PC-9 (cell line): ENCODE measurements at regions not wholly inside any gene's neighbourhood (a gene's known extent, or its start where the extent isn't known, plus 50 kb on each side); places are given as distances from the start of the nearest gene placed in this dataset.

Experiments used
- BruUV-seq: library from RNA; stranded (reverse); fragments of 400-500 nt; replicated peaks from 2 replicates; lab custom pipeline; 2021; lab: Mats Ljungman, UMichigan
- CTCF ChIA-PET: fragments of 300-600 bp; sonication (Branson Sonifier 250); formaldehyde crosslinking; loops from one replicate; lab custom pipeline; 2022; ENCODE audit warnings: antibody characterized with exemption; lab: Charles Lee
- POLR2A ChIA-PET: fragments of 300-600 bp; sonication (Branson Sonifier 250); formaldehyde crosslinking; loops from one replicate; lab custom pipeline; 2022; ENCODE audit warnings: antibody characterized with exemption; ENCODE audit not compliant: unreplicated experiment; lab: Charles Lee
- DNase-seq, 2 experiments: peaks; one replicate each; pipeline versions ENCODE4 v3.0.0 to v3.0.0-alpha.2; 2015 to 2022; ENCODE audit warnings: mixed read lengths in 1 of 2
- H2AFZ ChIP-seq: fragments of 200-600 bp; sonication (generic); 2 replicates; pipeline ENCODE4 v1.8.1; 2017; ENCODE audit warnings: antibody characterized with exemption
- H3F3A ChIP-seq: fragments of 200-600 bp; sonication (generic); 2 replicates; pipeline ENCODE4 v1.8.1; 2017; ENCODE audit warnings: antibody characterized with exemption, mild to moderate bottlenecking, low read depth; ENCODE audit not compliant: insufficient read depth
- H3K27ac ChIP-seq: fragments of 200-600 bp; sonication (generic); 2 replicates; pipeline ENCODE4 v1.6.1; 2016; ENCODE audit warnings: mixed run types
- H3K27me3 ChIP-seq: fragments of 200-600 bp; sonication (generic); 2 replicates; pipeline ENCODE4 v1.6.1; 2016; ENCODE audit warnings: low read depth, mixed run types; ENCODE audit not compliant: insufficient read depth
- H3K36me3 ChIP-seq: fragments of 200-600 bp; sonication (generic); 2 replicates; pipeline ENCODE4 v1.6.1; 2016; ENCODE audit warnings: low read depth, mixed run types
- H3K4me1 ChIP-seq: fragments of 200-600 bp; sonication (generic); replicated peaks from 2 replicates; pipeline ENCODE4 v1.6.1; 2016; ENCODE audit warnings: mixed run types; ENCODE audit not compliant: insufficient read depth
- H3K4me2 ChIP-seq: fragments of 200-600 bp; sonication (generic); 2 replicates; pipeline ENCODE4 v1.6.1; 2017; ENCODE audit warnings: mixed run types
- H3K4me3 ChIP-seq: fragments of 200-600 bp; sonication (generic); 2 replicates; pipeline ENCODE4 v1.6.1; 2016; ENCODE audit warnings: mixed run types
- H3K79me2 ChIP-seq: fragments of 200-600 bp; sonication (generic); 2 replicates; pipeline ENCODE4 v1.6.1; 2017; ENCODE audit warnings: low read depth, mixed run types
- H3K9me2 ChIP-seq: fragments of 200-600 bp; sonication (generic); 2 replicates; pipeline ENCODE4 v1.8.1; 2017; ENCODE audit warnings: mild to moderate bottlenecking; ENCODE audit not compliant: insufficient read depth
- H3K9me3 ChIP-seq: fragments of 200-600 bp; sonication (generic); 2 replicates; pipeline ENCODE4 v1.8.1; 2016; ENCODE audit warnings: low read depth; ENCODE audit not compliant: insufficient read depth
- H4K20me1 ChIP-seq: fragments of 200-600 bp; sonication (generic); 2 replicates; pipeline ENCODE4 v1.8.1; 2017; ENCODE audit not compliant: insufficient read depth
- EZH2 ChIP-seq: fragments of 200-600 bp; sonication (generic); IDR thresholded peaks from 2 replicates; pipeline ENCODE4 v1.8.0; 2017; ENCODE audit warnings: antibody characterized with exemption, low read depth
- intact Hi-C: fragments of 100-400 bp; cut with micrococcal nuclease; formaldehyde crosslinking; loops from one replicate; pipeline ENCODE4 v1.10.0; 2022; ENCODE audit not compliant: unreplicated experiment
- TF ChIP-seq, protein P1 (sequence below): fragments of 200-600 bp; sonication (generic); conservative IDR thresholded peaks from 2 replicates; pipeline ENCODE4 v1.6.1; 2017; ENCODE audit warnings: mixed run types, antibody characterized with exemption, mild to moderate bottlenecking, moderate library complexity

- H3K36me3 ChIP-seq = no peaks in the 10 kb centered on the region
- H3K9me3 ChIP-seq = no peaks in the 10 kb centered on the region
- H3K27me3 ChIP-seq = peaks cover 11% of the 10 kb centered on the region; the same call in 1 of the 2 replicates
- ChIA-PET POLR2A (no interaction called here), CTCF (interaction anchor here (0.7 kb wide), 1 partner anchor 226 kb away, joined by 3 read pairs; no protein-coding TSS in a partner anchor)
- H3K4me2 ChIP-seq = no peak overlapping the region
- no peak overlapping the region for H2AFZ ChIP-seq
- intact Hi-C loops = no loop called here
- no peaks in the 10 kb centered on the region for H3K9me2 ChIP-seq
- BruUV-seq = no TSS peak
- DNase-seq = no peak
- TF ChIP-seq EZH2 = no peak
- TF ChIP-seq, protein P1, sequence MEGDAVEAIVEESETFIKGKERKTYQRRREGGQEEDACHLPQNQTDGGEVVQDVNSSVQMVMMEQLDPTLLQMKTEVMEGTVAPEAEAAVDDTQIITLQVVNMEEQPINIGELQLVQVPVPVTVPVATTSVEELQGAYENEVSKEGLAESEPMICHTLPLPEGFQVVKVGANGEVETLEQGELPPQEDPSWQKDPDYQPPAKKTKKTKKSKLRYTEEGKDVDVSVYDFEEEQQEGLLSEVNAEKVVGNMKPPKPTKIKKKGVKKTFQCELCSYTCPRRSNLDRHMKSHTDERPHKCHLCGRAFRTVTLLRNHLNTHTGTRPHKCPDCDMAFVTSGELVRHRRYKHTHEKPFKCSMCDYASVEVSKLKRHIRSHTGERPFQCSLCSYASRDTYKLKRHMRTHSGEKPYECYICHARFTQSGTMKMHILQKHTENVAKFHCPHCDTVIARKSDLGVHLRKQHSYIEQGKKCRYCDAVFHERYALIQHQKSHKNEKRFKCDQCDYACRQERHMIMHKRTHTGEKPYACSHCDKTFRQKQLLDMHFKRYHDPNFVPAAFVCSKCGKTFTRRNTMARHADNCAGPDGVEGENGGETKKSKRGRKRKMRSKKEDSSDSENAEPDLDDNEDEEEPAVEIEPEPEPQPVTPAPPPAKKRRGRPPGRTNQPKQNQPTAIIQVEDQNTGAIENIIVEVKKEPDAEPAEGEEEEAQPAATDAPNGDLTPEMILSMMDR = no peak
- H4K20me1 ChIP-seq = no peaks in the 10 kb centered on the region
- no peak overlapping the region for H3K4me3 ChIP-seq
- no peaks in the 10 kb centered on the region for H3K4me1 ChIP-seq
- H3K79me2 ChIP-seq = no peaks in the 10 kb centered on the region
- H3F3A ChIP-seq = no peaks in the 10 kb centered on the region
- H3K27ac ChIP-seq = no peak overlapping the region
Observed at GRCh38 chr16:8436931-8437330, 153.4 kb downstream of the TMEM114 start.

- DNase-seq = no peak
- BruUV-seq = no TSS peak
- TF ChIP-seq, protein P1 = no peak
- TF ChIP-seq EZH2 = no peak
- H3F3A ChIP-seq = no peaks in the 10 kb centered on the region
- no peak overlapping the region for H3K4me2 ChIP-seq
- no peak overlapping the region for H2AFZ ChIP-seq
- H3K36me3 ChIP-seq = no peaks in the 10 kb centered on the region
- ChIA-PET CTCF (no interaction called here), POLR2A (no interaction called here)
- no peaks in the 10 kb centered on the region for H4K20me1 ChIP-seq
- no peak overlapping the region for H3K27ac ChIP-seq
- H3K9me3 ChIP-seq = no peaks in the 10 kb centered on the region
- no peaks in the 10 kb centered on the region for H3K27me3 ChIP-seq
- intact Hi-C loops = no loop called here
- H3K9me2 ChIP-seq = no peaks in the 10 kb centered on the region
- H3K79me2 ChIP-seq = no peaks in the 10 kb centered on the region
- no peak overlapping the region for H3K4me3 ChIP-seq
- no peaks in the 10 kb centered on the region for H3K4me1 ChIP-seq
Observed at GRCh38 chr16:8431783-8432182, 158.5 kb downstream of the TMEM114 start.

- no peaks in the 10 kb centered on the region for H3K4me1 ChIP-seq
- POLR2A ChIA-PET = no interaction called here
- BruUV-seq = no TSS peak
- no peak overlapping the region for H3K27ac ChIP-seq
- DNase-seq = no peak
- intact Hi-C loops = no loop called here
- H3K4me3 ChIP-seq = no peak overlapping the region
- H3K9me3 ChIP-seq = no peaks in the 10 kb centered on the region
- no peaks in the 10 kb centered on the region for H3K79me2 ChIP-seq
- TF ChIP-seq, protein P1 = no peak
- no peak for TF ChIP-seq EZH2
- no peak overlapping the region for H3K4me2 ChIP-seq
- no peaks in the 10 kb centered on the region for H3K36me3 ChIP-seq
- H3F3A ChIP-seq = no peaks in the 10 kb centered on the region
- H4K20me1 ChIP-seq = no peaks in the 10 kb centered on the region
- no peaks in the 10 kb centered on the region for H3K27me3 ChIP-seq
- no peaks in the 10 kb centered on the region for H3K9me2 ChIP-seq
- no peak overlapping the region for H2AFZ ChIP-seq
- CTCF ChIA-PET = no interaction called here
Observed at GRCh38 chr16:8430401-8430800, 159.9 kb downstream of the TMEM114 start.
